C4-2B (cell line): ENCODE measurements at regions not wholly inside any gene's neighbourhood (a gene's known extent, or its start where the extent isn't known, plus 50 kb on each side); places are given as distances from the start of the nearest gene placed in this dataset.
"Not testable (repeated sequence)": the region's sequence is repeated elsewhere in the genome, so short reads cannot be mapped to it uniquely, and the experiment has no call there.

Source experiments
- H3K27ac ChIP-seq: fragments of 450-650 bp; 2 replicates; pipeline ENCODE4 v1.5.1; 2017
- ZFX ChIP-seq: fragments of 450-650 bp; IDR thresholded peaks from 2 replicates; pipeline ENCODE4 v1.6.1; 2017
- TF ChIP-seq, protein P1 (sequence below): fragments of 450-650 bp; conservative IDR thresholded peaks from 2 replicates; pipeline ENCODE4 v1.5.1; 2017; ENCODE audit warnings: mild to moderate bottlenecking

- no peak overlapping the region for H3K27ac ChIP-seq
- TF ChIP-seq ZFX = no peak
- TF ChIP-seq, protein P1, sequence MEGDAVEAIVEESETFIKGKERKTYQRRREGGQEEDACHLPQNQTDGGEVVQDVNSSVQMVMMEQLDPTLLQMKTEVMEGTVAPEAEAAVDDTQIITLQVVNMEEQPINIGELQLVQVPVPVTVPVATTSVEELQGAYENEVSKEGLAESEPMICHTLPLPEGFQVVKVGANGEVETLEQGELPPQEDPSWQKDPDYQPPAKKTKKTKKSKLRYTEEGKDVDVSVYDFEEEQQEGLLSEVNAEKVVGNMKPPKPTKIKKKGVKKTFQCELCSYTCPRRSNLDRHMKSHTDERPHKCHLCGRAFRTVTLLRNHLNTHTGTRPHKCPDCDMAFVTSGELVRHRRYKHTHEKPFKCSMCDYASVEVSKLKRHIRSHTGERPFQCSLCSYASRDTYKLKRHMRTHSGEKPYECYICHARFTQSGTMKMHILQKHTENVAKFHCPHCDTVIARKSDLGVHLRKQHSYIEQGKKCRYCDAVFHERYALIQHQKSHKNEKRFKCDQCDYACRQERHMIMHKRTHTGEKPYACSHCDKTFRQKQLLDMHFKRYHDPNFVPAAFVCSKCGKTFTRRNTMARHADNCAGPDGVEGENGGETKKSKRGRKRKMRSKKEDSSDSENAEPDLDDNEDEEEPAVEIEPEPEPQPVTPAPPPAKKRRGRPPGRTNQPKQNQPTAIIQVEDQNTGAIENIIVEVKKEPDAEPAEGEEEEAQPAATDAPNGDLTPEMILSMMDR = no peak
Measured at GRCh38 chr6:155543166-155543847, 87.7 kb upstream of the NOX3 start.

GRCh38 chr6:155542036-155542435, 86.4 kb upstream of the NOX3 start:
- TF ChIP-seq, protein P1 = no peak
- TF ChIP-seq ZFX = no peak
- no peak overlapping the region for H3K27ac ChIP-seq

DNA sequence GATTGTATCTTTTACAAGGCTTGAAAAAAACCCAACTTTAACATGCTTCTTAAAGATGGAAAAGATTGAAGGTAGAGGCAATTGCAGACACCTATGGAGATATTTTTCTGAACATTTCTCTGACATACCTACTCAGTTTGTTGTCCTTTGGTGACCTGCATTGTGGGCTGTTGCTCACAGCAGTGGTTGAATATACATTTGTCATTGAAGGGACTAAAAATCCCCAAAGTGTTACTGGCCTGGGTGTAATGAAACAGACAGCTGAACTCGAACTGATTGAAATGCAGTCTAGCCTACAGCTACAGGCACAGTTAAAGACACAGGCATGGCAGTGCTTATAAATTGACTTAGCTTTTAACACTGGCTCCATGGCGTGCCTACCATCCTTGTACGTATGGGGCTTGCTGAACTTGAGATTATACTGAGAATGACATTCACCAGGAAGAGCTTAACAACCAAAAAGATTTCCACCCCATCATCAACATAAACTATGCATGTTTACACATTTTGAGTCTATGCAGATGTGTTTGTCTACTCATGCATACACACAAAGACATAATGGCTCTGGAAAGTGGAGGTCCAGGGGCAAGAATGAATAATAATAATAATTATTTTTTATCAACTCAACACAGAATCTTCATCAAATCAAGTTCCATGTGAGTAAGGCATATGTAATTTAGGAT, 83.2 kb upstream of the NOX3 start:
- TF ChIP-seq, protein P1 = no peak

DNA sequence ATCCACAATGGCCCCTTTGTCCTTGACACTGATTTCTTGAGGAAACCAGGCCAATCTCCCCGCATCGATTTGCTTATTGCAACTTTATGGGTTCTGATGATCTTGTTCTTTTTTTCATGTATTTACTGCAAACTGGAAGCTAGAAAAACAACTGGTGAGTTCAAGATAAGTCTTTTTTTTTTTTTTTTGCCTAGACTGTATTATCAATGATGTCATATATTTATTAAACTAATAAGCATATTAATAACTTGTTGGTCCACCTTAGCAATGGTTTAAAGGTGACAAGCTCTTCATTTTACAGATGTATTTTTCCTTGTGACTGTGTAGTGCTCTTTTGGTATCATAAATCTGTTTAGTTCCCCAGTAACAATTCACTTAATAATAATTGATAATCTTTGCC, 79.0 kb upstream of the NOX3 start:
- H3K27ac ChIP-seq = no peak overlapping the region
- TF ChIP-seq, protein P1 = no peak
- TF ChIP-seq ZFX = no peak

More for the DNA sequence above, 83.2 kb upstream of the NOX3 start:
- no peak overlapping the region for H3K27ac ChIP-seq

GRCh38 chr6:155530219-155530834, 74.7 kb upstream of the NOX3 start:
- H3K27ac ChIP-seq = no peak overlapping the region
- no peak for TF ChIP-seq ZFX
- TF ChIP-seq, protein P1 = peak; percentile 72

- not testable (repeated sequence) for H3K27ac ChIP-seq
Measured at GRCh38 chr6:155529814-155530213, 74.2 kb upstream of the NOX3 start.

DNA sequence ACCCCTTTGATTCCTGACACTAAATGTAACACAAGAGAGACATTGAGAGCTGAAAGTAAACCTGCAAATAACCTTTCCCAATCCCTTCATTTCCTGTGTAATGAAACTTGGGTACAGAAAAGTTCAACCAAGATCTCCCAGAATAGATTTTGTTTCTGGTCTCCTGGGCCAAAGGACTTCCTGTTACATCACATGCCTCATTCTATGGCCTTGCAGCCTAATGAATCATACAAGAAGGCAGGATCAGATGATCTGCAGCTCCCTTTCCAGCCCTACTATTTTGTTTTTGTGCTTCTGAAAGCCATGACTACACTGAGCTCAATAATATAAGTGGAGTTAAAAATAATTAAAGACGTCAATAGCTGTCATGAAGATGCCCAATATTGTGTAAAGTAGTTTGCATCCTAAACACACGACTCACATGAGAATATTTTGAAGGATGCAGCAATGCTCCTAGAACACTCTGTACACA, 73.4 kb upstream of the NOX3 start:
- TF ChIP-seq, protein P1 = no peak
- no peak for TF ChIP-seq ZFX
- H3K27ac ChIP-seq = no peak overlapping the region
